ENCODE measurements at regions not wholly inside any gene's neighbourhood (a gene's known extent, or its start where the extent isn't known, plus 50 kb on each side); places are given as distances from the start of the nearest gene placed in this dataset.

GRCh38 chr5:29238115-29238514 is 1955.4 kb upstream of the CDH6 start:
- no peaks in the 10 kb centered on the region for H3K36me3 ChIP-seq
- intact Hi-C loops (cut with DNase I): no loop called here
- no peak for DNase-seq (ENCODE audit: low spot score)
- no peak for TF ChIP-seq POLR2AphosphoS5 (IDR thresholded peaks at IDR 0.05)
- H3K4me3 ChIP-seq: no peak overlapping the region
- no peaks in the 10 kb centered on the region for H3K4me1 ChIP-seq (replicated peaks)
- 57% methylated on average over 1 of the region's 1 CpG for WGBS
- no peaks in the 10 kb centered on the region for H3K27me3 ChIP-seq (replicated peaks; ENCODE audit: insufficient read depth)
- no peaks in the 10 kb centered on the region for H3K9me3 ChIP-seq
- H3K27ac ChIP-seq: no peak overlapping the region

- H3K9me3 ChIP-seq: no peaks in the 10 kb centered on the region
- H3K4me1 ChIP-seq (replicated peaks): no peaks in the 10 kb centered on the region
- TF ChIP-seq CTCF (IDR thresholded peaks at IDR 0.05) (no peak), POLR2A (IDR thresholded peaks at IDR 0.05) (no peak), POLR2AphosphoS5 (IDR thresholded peaks at IDR 0.05) (no peak)
- H3K4me3 ChIP-seq: no peak overlapping the region
- H3K27me3 ChIP-seq (replicated peaks; ENCODE audit: insufficient read depth): no peaks in the 10 kb centered on the region
- no peaks in the 10 kb centered on the region for H3K36me3 ChIP-seq
- intact Hi-C loops (cut with DNase I): no loop called here
- no peak for DNase-seq (ENCODE audit: low spot score)
- no peak overlapping the region for H3K27ac ChIP-seq
- WGBS: 83% methylated on average over 1 of the region's 1 CpG
These were observed 1962.3 kb upstream of the CDH6 start for GRCh38 chr5:29231154-29231553.

- H3K27ac ChIP-seq: no peak overlapping the region
- H3K9me3 ChIP-seq: no peaks in the 10 kb centered on the region
- 51% methylated on average over 3 of the region's 3 CpGs for WGBS
- no peak overlapping the region for H3K4me3 ChIP-seq
- H3K36me3 ChIP-seq: no peaks in the 10 kb centered on the region
- intact Hi-C loops (cut with DNase I): no loop called here
- DNase-seq (ENCODE audit: low spot score): no peak
- H3K27me3 ChIP-seq (replicated peaks; ENCODE audit: insufficient read depth): no peaks in the 10 kb centered on the region
- TF ChIP-seq POLR2AphosphoS5 (IDR thresholded peaks at IDR 0.05) (no peak), POLR2A (IDR thresholded peaks at IDR 0.05) (no peak), CTCF (IDR thresholded peaks at IDR 0.05) (no peak)
- no peaks in the 10 kb centered on the region for H3K4me1 ChIP-seq (replicated peaks)
These were observed 1962.9 kb upstream of the CDH6 start for GRCh38 chr5:29230591-29230990.

- no peaks in the 10 kb centered on the region for H3K36me3 ChIP-seq
- intact Hi-C loops (cut with DNase I): no loop called here
- H3K4me1 ChIP-seq (replicated peaks): no peaks in the 10 kb centered on the region
- H3K27me3 ChIP-seq (replicated peaks; ENCODE audit: insufficient read depth): no peaks in the 10 kb centered on the region
- H3K9me3 ChIP-seq: no peaks in the 10 kb centered on the region
- WGBS: 87% methylated on average over 2 of the region's 2 CpGs
- no peak overlapping the region for H3K27ac ChIP-seq
- DNase-seq (ENCODE audit: low spot score): no peak
- TF ChIP-seq POLR2AphosphoS5 (IDR thresholded peaks at IDR 0.05) (no peak), POLR2A (IDR thresholded peaks at IDR 0.05) (no peak), CTCF (IDR thresholded peaks at IDR 0.05) (no peak)
- no peak overlapping the region for H3K4me3 ChIP-seq
These were observed 1964.0 kb upstream of the CDH6 start for GRCh38 chr5:29229461-29229860.

GRCh38 chr5:29218138-29218537 is 1975.3 kb upstream of the CDH6 start:
- H3K4me1 ChIP-seq (replicated peaks): no peaks in the 10 kb centered on the region
- no peaks in the 10 kb centered on the region for H3K27me3 ChIP-seq (replicated peaks; ENCODE audit: insufficient read depth)
- TF ChIP-seq POLR2A (IDR thresholded peaks at IDR 0.05): no peak
- TF ChIP-seq POLR2AphosphoS5 (IDR thresholded peaks at IDR 0.05): no peak
- TF ChIP-seq CTCF (IDR thresholded peaks at IDR 0.05): no peak
- H3K36me3 ChIP-seq: no peaks in the 10 kb centered on the region
- intact Hi-C loops (cut with DNase I): no loop called here
- H3K9me3 ChIP-seq: no peaks in the 10 kb centered on the region
- H3K27ac ChIP-seq: no peak overlapping the region
- DNase-seq (ENCODE audit: low spot score): no peak
- H3K4me3 ChIP-seq: no peak overlapping the region

Data from prostate gland (tissue), 2 donors.